ENCODE measurements at regions not wholly inside any gene's neighbourhood (a gene's known extent, or its start where the extent isn't known, plus 50 kb on each side); places are given as distances from the start of the nearest gene placed in this dataset.

DNA sequence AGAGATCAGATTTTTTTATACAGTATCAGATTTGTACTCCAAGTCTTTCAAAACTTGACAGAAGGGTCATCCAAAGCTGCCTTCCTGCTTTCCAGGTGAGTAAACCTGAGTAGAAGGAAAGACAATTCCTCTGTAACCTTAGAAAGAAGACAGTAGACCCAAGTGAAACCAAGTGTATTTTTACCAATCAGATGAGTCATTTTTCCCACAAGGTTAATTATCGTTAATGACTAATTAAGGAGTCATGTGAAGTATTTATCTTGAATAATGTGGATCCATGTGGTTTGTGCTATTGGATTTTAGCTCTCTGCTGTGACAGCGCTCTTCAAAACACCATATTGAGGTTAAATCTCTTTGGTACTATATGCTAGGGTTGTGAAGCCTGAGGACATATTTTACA lies 74.0 kb upstream of the PELI2 start:
- Histone ChIP-seq H3K27ac (ENCODE audit: low read depth, low read length) (no peak overlapping the region), H3K9me2 (replicated peaks; ENCODE audit: insufficient read depth, low read length) (no peaks in the 10 kb centered on the region), H3F3A (ENCODE audit: insufficient read depth) (no peaks in the 10 kb centered on the region), H2AFZ (ENCODE audit: low read depth, low read length, severe bottlenecking) (no peak overlapping the region), H4K20me1 (ENCODE audit: low read depth, low read length) (no peaks in the 10 kb centered on the region), H3K27me3 (ENCODE audit: low read length) (no peaks in the 10 kb centered on the region), H3K36me3 (ENCODE audit: low read length) (no peaks in the 10 kb centered on the region), H3K9ac (ENCODE audit: low read length) (no peak overlapping the region), H3K4me2 (ENCODE audit: low read depth, low read length, poor library complexity, severe bottlenecking) (no peak overlapping the region), H3K4me3 (ENCODE audit: insufficient read depth, low read length, poor library complexity, severe bottlenecking) (no peak overlapping the region), H3K79me2 (ENCODE audit: insufficient read depth, low read length) (no peaks in the 10 kb centered on the region), H3K9me3 (ENCODE audit: insufficient read depth, low read length) (no peaks in the 10 kb centered on the region)
- TF ChIP-seq, protein P1, sequence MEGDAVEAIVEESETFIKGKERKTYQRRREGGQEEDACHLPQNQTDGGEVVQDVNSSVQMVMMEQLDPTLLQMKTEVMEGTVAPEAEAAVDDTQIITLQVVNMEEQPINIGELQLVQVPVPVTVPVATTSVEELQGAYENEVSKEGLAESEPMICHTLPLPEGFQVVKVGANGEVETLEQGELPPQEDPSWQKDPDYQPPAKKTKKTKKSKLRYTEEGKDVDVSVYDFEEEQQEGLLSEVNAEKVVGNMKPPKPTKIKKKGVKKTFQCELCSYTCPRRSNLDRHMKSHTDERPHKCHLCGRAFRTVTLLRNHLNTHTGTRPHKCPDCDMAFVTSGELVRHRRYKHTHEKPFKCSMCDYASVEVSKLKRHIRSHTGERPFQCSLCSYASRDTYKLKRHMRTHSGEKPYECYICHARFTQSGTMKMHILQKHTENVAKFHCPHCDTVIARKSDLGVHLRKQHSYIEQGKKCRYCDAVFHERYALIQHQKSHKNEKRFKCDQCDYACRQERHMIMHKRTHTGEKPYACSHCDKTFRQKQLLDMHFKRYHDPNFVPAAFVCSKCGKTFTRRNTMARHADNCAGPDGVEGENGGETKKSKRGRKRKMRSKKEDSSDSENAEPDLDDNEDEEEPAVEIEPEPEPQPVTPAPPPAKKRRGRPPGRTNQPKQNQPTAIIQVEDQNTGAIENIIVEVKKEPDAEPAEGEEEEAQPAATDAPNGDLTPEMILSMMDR (IDR thresholded peaks at IDR 0.05; ENCODE audit: insufficient read depth, low read length, poor library complexity, severe bottlenecking) = no peak
- no peak for TF ChIP-seq EZH2phosphoT487 (conservative IDR thresholded peaks at IDR 0.05; ENCODE audit: low read length)

DNA sequence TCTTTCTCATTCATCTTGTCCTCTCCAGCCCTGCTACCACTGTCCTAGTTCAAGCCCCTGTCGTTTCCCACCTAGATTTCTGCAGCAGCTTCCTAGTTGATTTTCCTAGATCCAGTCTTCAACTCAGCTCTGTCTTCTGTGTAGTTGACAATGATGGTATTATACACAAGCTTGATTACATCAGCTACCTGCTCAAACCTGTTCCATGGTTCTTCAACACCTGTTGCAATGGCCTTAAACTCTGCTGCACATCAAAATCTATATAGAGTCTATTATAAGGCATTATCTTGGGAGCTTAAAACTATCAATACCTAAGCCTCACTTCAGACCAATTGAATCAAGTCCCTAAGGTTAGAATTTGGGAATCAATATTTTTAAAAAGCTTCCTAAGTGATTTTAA lies 71.7 kb upstream of the PELI2 start:
- Histone ChIP-seq H3K27ac (ENCODE audit: low read depth, low read length) (no peak overlapping the region), H3K9me2 (replicated peaks; ENCODE audit: insufficient read depth, low read length) (no peaks in the 10 kb centered on the region), H3K36me3 (ENCODE audit: low read length) (no peaks in the 10 kb centered on the region)

DNA sequence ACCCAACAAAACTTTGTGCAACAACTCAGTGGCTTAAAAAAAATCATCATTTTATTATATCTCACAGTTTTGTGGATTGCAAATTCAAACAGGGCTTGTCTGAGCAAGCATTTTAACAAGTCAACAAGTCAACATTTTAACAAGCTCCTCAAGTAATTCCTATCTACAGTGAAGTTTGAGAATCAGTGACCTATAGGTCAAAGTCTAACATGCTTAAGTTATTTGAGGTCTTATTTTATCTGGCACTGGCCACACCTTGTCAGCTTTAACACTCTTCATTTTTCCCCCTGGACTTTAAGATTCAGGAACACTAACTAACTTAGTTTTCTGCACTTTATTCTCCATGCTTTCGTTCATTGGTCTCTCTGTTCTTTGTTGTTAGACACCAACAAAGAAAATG lies 71.2 kb upstream of the PELI2 start:
- Histone ChIP-seq H3K9ac (ENCODE audit: low read length) (no peak overlapping the region), H3K9me3 (ENCODE audit: insufficient read depth, low read length) (no peaks in the 10 kb centered on the region), H3K27me3 (ENCODE audit: low read length) (no peaks in the 10 kb centered on the region), H3K36me3 (ENCODE audit: low read length) (no peaks in the 10 kb centered on the region), H3K4me3 (ENCODE audit: insufficient read depth, low read length, poor library complexity, severe bottlenecking) (no peak overlapping the region), H3F3A (ENCODE audit: insufficient read depth) (no peaks in the 10 kb centered on the region), H3K4me2 (ENCODE audit: low read depth, low read length, poor library complexity, severe bottlenecking) (no peak overlapping the region), H2AFZ (ENCODE audit: low read depth, low read length, severe bottlenecking) (no peak overlapping the region), H3K27ac (ENCODE audit: low read depth, low read length) (no peak overlapping the region), H3K9me2 (replicated peaks; ENCODE audit: insufficient read depth, low read length) (no peaks in the 10 kb centered on the region), H4K20me1 (ENCODE audit: low read depth, low read length) (no peaks in the 10 kb centered on the region), H3K79me2 (ENCODE audit: insufficient read depth, low read length) (no peaks in the 10 kb centered on the region)
- TF ChIP-seq, protein P1 (IDR thresholded peaks at IDR 0.05; ENCODE audit: insufficient read depth, low read length, poor library complexity, severe bottlenecking) = no peak
- no peak for TF ChIP-seq EZH2phosphoT487 (conservative IDR thresholded peaks at IDR 0.05; ENCODE audit: low read length)

More for the DNA sequence above, 71.7 kb upstream of the PELI2 start:
- Histone ChIP-seq H3K9ac (ENCODE audit: low read length) (no peak overlapping the region), H2AFZ (ENCODE audit: low read depth, low read length, severe bottlenecking) (no peak overlapping the region), H3K27me3 (ENCODE audit: low read length) (no peaks in the 10 kb centered on the region), H3F3A (ENCODE audit: insufficient read depth) (no peaks in the 10 kb centered on the region), H3K9me3 (ENCODE audit: insufficient read depth, low read length) (no peaks in the 10 kb centered on the region), H3K4me2 (ENCODE audit: low read depth, low read length, poor library complexity, severe bottlenecking) (no peak overlapping the region), H3K79me2 (ENCODE audit: insufficient read depth, low read length) (no peaks in the 10 kb centered on the region), H3K4me3 (ENCODE audit: insufficient read depth, low read length, poor library complexity, severe bottlenecking) (no peak overlapping the region), H4K20me1 (ENCODE audit: low read depth, low read length) (no peaks in the 10 kb centered on the region)
- TF ChIP-seq EZH2phosphoT487 (conservative IDR thresholded peaks at IDR 0.05; ENCODE audit: low read length) = no peak
- TF ChIP-seq, protein P1 (IDR thresholded peaks at IDR 0.05; ENCODE audit: insufficient read depth, low read length, poor library complexity, severe bottlenecking) = no peak
